IgD-negative memory B cell (primary cell): ENCODE measurements at regions not wholly inside any gene's neighbourhood (a gene's known extent, or its start where the extent isn't known, plus 50 kb on each side); places are given as distances from the start of the nearest gene placed in this dataset.

ENCODE experiments used
- H3K27ac Mint-ChIP-seq, 3 donors: one replicate each; pipeline ENCODE4 v1.8.0; 2020 to 2022; ENCODE audit warnings: mild to moderate bottlenecking in 3 of 3, mixed read lengths in 3 of 3, moderate library complexity in 1 of 3
- H3K27me3 Mint-ChIP-seq: one replicate; pipeline ENCODE4 v1.8.0; 2021; ENCODE audit warnings: mixed read lengths
- H3K36me3 Mint-ChIP-seq: one replicate; pipeline ENCODE4 v1.8.0; 2020; ENCODE audit warnings: mild to moderate bottlenecking, mixed read lengths
- H3K4me1 Mint-ChIP-seq, 3 donors: one replicate each; pipeline ENCODE4 v1.8.0; 2020 to 2022; ENCODE audit warnings: mixed read lengths in 3 of 3, mild to moderate bottlenecking in 1 of 3
- H3K4me3 Mint-ChIP-seq, 4 donors: one replicate each; pipeline ENCODE4 v1.8.0; 2020 to 2022; ENCODE audit warnings: mild to moderate bottlenecking in 4 of 4, mixed read lengths in 4 of 4, moderate library complexity in 3 of 4
- H3K9me3 Mint-ChIP-seq, 3 donors: one replicate each; pipeline ENCODE4 v1.8.0; 2020 to 2021; ENCODE audit warnings: mixed read lengths in 3 of 3, mild to moderate bottlenecking in 1 of 3

GRCh38 chr18:3328532-3328931 lies 66.6 kb downstream of the MYL12B start:
- H3K4me3 Mint-ChIP-seq = no peak overlapping the region

DNA sequence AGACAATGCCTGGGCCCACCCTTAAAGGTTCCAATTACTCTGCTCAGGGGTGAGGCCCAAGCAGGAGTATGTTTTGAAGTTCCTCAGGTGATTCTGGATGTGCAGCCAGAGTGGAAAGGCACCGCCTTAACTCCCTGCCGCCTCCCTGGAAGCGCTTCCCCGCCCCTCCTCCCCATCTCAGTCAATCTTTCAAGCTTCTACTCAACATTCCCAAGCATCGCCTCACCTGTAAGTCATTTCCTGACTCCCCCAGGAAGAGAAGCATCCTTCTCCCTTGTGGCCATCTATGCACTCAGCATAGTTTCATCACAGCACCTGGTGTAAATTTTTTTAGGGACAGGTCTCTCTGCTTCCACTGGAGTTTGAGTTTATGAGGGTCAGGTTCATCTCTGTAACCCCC lies 67.5 kb downstream of the MYL12B start:
- no peak overlapping the region for H3K27ac Mint-ChIP-seq
- no peaks in the 10 kb centered on the region for H3K9me3 Mint-ChIP-seq
- H3K4me3 Mint-ChIP-seq = no peak overlapping the region
- H3K4me1 Mint-ChIP-seq = no peaks in the 10 kb centered on the region
- H3K27me3 Mint-ChIP-seq = peaks cover 3% of the 10 kb centered on the region
- H3K36me3 Mint-ChIP-seq = no peaks in the 10 kb centered on the region

More at GRCh38 chr18:3328532-3328931, 66.6 kb downstream of the MYL12B start:
- Mint-ChIP-seq H3K9me3 (peaks cover 0 to 2% (median 0%) of the 10 kb centered on the region in 3 donors), H3K27ac (no peak overlapping the region), H3K4me1 (peaks cover 5% of the 10 kb centered on the region in 3 donors), H3K27me3 (peaks cover 3% of the 10 kb centered on the region), H3K36me3 (no peaks in the 10 kb centered on the region)

DNA sequence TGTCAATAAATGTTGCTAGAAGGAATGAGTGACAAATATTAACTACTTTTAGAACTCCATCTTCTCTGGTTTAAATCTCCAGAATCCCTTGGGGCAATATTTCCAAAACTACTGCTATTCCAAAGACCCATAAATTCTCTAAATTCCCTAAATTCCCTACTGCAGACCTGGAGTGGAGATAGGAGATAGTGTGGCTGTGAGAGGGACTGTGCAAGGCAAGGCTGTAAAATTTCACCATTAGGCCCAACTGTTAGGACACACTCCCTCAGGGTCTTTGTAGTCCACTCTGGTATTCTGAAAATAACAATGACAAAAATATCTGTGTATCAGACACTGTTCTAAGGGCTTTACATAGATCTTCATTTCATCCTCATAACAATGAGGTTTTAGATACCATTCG lies 67.9 kb downstream of the MYL12B start:
- Mint-ChIP-seq H3K9me3 (no peaks in the 10 kb centered on the region), H3K36me3 (no peaks in the 10 kb centered on the region), H3K4me3 (no peak overlapping the region), H3K27me3 (peaks cover 3% of the 10 kb centered on the region), H3K27ac (no peak overlapping the region), H3K4me1 (no peaks in the 10 kb centered on the region)

DNA sequence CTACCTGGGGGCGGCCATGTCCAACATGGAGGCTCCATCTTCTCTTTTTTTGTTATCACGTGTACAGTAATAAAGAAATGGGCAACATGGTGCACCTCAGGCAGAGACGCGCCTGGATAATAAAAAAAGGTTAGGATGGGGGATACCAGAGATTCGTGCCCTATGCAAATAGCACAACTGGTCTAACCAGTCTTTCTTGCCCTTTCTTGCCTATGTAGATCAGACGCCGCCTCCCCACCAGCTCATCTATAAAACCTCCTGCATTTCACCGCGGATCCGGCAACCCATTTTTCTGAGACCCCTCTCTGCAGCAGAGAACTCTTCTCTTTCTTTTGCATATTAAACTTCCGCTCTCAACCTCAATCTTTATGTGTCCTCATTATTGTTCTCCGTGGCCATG lies 68.7 kb downstream of the MYL12B start:
- Mint-ChIP-seq H3K36me3 (no peaks in the 10 kb centered on the region), H3K27ac (no peak overlapping the region), H3K27me3 (peaks cover 3% of the 10 kb centered on the region), H3K4me1 (no peaks in the 10 kb centered on the region), H3K9me3 (no peaks in the 10 kb centered on the region), H3K4me3 (no peak overlapping the region)

DNA sequence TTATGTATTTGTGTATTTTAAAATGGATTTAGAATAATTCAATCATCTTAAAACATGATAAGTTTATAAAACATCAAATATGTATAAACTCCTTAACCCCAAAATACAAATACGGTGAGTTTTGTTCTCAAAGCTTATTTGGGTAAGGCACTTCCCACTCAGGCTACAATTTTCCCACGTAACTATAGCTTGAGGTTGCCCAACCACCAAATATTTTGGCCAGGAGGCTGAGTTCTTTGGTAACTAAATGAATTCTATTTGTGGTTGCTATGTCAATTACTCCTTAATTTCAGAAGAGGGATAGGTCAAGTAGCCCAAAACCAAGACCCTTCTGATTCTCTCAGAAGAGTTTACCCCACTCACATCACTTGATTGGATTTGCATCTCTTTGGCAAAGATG lies 70.4 kb downstream of the MYL12B start:
- H3K27me3 Mint-ChIP-seq = peaks cover 3% of the 10 kb centered on the region
- no peaks in the 10 kb centered on the region for H3K36me3 Mint-ChIP-seq
- no peaks in the 10 kb centered on the region for H3K4me1 Mint-ChIP-seq
- H3K27ac Mint-ChIP-seq = no peak overlapping the region
- H3K4me3 Mint-ChIP-seq = no peak overlapping the region
- no peaks in the 10 kb centered on the region for H3K9me3 Mint-ChIP-seq

DNA sequence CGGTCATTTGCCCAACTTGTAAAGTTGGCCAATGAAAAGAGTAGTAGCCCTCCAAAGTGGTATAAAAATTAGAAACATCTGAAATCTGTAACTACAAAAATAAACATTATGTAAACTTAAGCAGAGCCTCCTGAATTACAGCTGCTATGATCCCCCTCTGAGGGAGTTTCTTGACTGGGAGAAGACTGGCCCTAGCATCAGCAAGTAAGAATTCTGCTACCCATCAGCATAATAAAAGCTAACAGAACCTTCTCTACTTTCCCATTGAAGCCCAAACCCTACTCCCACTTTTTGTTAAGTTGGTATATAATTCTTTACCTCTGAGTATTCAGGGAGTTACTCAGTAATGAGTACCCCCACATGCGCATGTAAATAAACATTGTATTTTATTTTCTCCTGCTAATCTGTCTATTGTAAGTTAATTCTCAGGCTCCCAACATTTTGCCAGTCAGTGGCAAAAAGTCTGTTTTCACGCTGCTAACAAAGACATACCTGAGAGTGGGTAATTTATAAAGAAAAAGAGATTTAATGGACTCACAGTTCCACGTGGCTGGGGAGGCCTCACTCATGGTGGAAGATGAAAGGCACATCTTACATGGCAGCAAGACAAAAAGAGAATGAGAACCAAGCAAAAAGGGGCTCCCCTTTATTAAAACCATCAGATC lies 71.3 kb downstream of the MYL12B start:
- no peaks in the 10 kb centered on the region for H3K36me3 Mint-ChIP-seq
- no peaks in the 10 kb centered on the region for H3K9me3 Mint-ChIP-seq

DNA sequence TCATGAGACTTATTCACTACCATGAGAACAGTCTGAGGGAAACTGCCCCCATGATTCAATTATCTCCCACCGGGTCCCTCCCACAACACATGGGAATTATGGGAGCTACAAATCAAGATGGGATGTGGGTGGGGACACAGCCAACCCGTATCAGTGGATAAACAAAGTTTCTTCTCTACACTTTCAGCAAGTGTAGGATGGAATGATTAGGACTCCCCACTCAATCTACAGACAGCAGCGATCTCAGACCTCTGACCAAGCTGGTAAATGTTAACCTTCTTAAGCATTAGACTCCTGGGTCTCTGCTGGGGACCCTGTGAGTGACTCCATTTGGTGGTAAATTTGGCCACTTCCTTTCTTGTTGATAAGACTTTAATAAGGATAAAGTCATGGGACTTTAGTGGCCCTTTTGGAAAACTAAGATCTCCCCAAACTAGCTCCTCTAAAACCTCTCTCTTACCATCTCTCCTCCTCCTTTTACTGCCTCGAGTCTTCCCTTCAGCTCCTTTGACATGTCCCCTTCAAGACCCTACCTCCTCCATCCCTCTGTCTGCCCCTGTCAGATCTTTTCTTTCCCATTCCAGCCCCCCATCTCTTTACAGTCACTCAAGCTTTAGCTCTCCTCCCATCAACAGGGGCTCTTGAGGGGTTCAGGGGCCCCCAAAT lies 71.9 kb downstream of the MYL12B start:
- H3K9me3 Mint-ChIP-seq = no peaks in the 10 kb centered on the region
- no peaks in the 10 kb centered on the region for H3K4me1 Mint-ChIP-seq
- H3K4me3 Mint-ChIP-seq = no peak overlapping the region
- no peak overlapping the region for H3K27ac Mint-ChIP-seq
- H3K27me3 Mint-ChIP-seq = peaks cover 3% of the 10 kb centered on the region
- no peaks in the 10 kb centered on the region for H3K36me3 Mint-ChIP-seq

More for the DNA sequence above, 71.3 kb downstream of the MYL12B start:
- Mint-ChIP-seq H3K27ac (no peak overlapping the region), H3K4me3 (no peak overlapping the region), H3K27me3 (peaks cover 3% of the 10 kb centered on the region), H3K4me1 (no peaks in the 10 kb centered on the region)

GRCh38 chr18:3340015-3340681 lies 78.2 kb downstream of the MYL12B start:
- Mint-ChIP-seq H3K9me3 (no peaks in the 10 kb centered on the region), H3K4me3 (no peak overlapping the region)

DNA sequence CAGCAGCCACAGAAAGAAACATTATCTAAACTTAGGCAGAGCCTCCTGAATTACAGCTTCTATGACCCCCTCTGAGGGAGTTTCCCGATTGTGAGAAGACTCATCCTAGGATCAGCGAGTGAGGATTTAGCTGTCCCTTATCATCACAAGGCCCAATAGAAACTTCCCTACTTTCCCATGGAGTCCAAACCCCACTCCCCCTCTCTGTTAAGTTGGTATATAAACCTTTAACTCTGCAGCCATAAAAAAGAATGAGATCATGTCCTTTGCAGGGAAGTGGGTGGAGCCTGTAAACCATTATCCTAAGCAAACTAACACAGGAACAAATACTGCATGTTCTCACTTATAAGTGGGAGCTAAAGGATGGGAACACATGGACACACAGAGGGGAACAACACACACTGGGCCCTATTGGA lies 78.8 kb downstream of the MYL12B start:
- H3K27ac Mint-ChIP-seq = no peak overlapping the region
- no peaks in the 10 kb centered on the region for H3K9me3 Mint-ChIP-seq
- no peaks in the 10 kb centered on the region for H3K36me3 Mint-ChIP-seq
- no peaks in the 10 kb centered on the region for H3K4me1 Mint-ChIP-seq
- no peaks in the 10 kb centered on the region for H3K27me3 Mint-ChIP-seq
- H3K4me3 Mint-ChIP-seq = no peak overlapping the region

More at GRCh38 chr18:3340015-3340681, 78.2 kb downstream of the MYL12B start:
- H3K27ac Mint-ChIP-seq = no peak overlapping the region
- H3K27me3 Mint-ChIP-seq = no peaks in the 10 kb centered on the region
- H3K36me3 Mint-ChIP-seq = no peaks in the 10 kb centered on the region
- no peaks in the 10 kb centered on the region for H3K4me1 Mint-ChIP-seq

GRCh38 chr18:3342628-3343027 lies 80.7 kb downstream of the MYL12B start:
- no peaks in the 10 kb centered on the region for H3K4me1 Mint-ChIP-seq
- H3K4me3 Mint-ChIP-seq = no peak overlapping the region
- H3K9me3 Mint-ChIP-seq = no peaks in the 10 kb centered on the region
- H3K27ac Mint-ChIP-seq = no peak overlapping the region
- no peaks in the 10 kb centered on the region for H3K27me3 Mint-ChIP-seq
- H3K36me3 Mint-ChIP-seq = no peaks in the 10 kb centered on the region

DNA sequence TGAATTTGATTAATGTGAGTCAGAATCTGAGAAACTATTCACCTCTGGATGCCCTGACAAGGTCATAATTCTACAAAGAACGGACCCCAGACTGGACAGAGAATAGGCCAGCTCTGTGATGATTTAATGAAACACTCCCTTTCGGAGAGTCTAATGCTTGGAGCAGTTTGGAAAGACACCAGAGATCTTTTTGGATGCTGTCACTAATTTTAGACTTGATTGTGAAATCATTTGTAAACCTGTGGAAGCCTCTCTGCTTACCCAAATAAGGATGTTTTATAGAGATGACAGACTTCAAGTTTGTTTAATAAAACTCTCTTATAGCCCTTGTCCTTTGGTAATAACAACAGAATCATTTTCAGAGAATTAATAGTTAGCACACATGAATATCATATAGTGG lies 83.5 kb downstream of the MYL12B start:
- Mint-ChIP-seq H3K9me3 (peaks cover 0 to 2% (median 0%) of the 10 kb centered on the region in 3 donors), H3K36me3 (no peaks in the 10 kb centered on the region), H3K4me3 (no peak overlapping the region), H3K27ac (no peak overlapping the region), H3K4me1 (no peaks in the 10 kb centered on the region), H3K27me3 (no peaks in the 10 kb centered on the region)

GRCh38 chr18:3345885-3346284 lies 84.0 kb downstream of the MYL12B start:
- H3K4me1 Mint-ChIP-seq = no peaks in the 10 kb centered on the region
- no peaks in the 10 kb centered on the region for H3K27me3 Mint-ChIP-seq
- H3K27ac Mint-ChIP-seq = no peak overlapping the region
- no peak overlapping the region for H3K4me3 Mint-ChIP-seq
- H3K36me3 Mint-ChIP-seq = no peaks in the 10 kb centered on the region
- peaks cover 0 to 2% (median 0%) of the 10 kb centered on the region in 3 donors for H3K9me3 Mint-ChIP-seq

GRCh38 chr18:3346487-3346886 lies 84.6 kb downstream of the MYL12B start:
- H3K9me3 Mint-ChIP-seq = peaks cover 0 to 2% (median 0%) of the 10 kb centered on the region in 3 donors
- H3K27ac Mint-ChIP-seq = no peak overlapping the region
- no peaks in the 10 kb centered on the region for H3K4me1 Mint-ChIP-seq
- H3K36me3 Mint-ChIP-seq = no peaks in the 10 kb centered on the region
- H3K27me3 Mint-ChIP-seq = no peaks in the 10 kb centered on the region
- no peak overlapping the region for H3K4me3 Mint-ChIP-seq

- Mint-ChIP-seq H3K27me3 (no peaks in the 10 kb centered on the region), H3K27ac (no peak overlapping the region), H3K36me3 (no peaks in the 10 kb centered on the region), H3K4me1 (no peaks in the 10 kb centered on the region), H3K9me3 (peaks cover 0 to 2% (median 0%) of the 10 kb centered on the region in 3 donors), H3K4me3 (no peak overlapping the region)
These were observed 85.4 kb downstream of the MYL12B start for GRCh38 chr18:3347286-3347803.

- peaks cover 0 to 2% (median 0%) of the 10 kb centered on the region in 3 donors for H3K9me3 Mint-ChIP-seq
- no peak overlapping the region for H3K4me3 Mint-ChIP-seq
- H3K4me1 Mint-ChIP-seq = no peaks in the 10 kb centered on the region
- no peak overlapping the region for H3K27ac Mint-ChIP-seq
- H3K36me3 Mint-ChIP-seq = no peaks in the 10 kb centered on the region
- H3K27me3 Mint-ChIP-seq = no peaks in the 10 kb centered on the region
These were observed 86.2 kb downstream of the MYL12B start for GRCh38 chr18:3348176-3348575.
